ENCODE measurements at regions not wholly inside any gene's neighbourhood (a gene's known extent, or its start where the extent isn't known, plus 50 kb on each side); places are given as distances from the start of the nearest gene placed in this dataset.

DNA sequence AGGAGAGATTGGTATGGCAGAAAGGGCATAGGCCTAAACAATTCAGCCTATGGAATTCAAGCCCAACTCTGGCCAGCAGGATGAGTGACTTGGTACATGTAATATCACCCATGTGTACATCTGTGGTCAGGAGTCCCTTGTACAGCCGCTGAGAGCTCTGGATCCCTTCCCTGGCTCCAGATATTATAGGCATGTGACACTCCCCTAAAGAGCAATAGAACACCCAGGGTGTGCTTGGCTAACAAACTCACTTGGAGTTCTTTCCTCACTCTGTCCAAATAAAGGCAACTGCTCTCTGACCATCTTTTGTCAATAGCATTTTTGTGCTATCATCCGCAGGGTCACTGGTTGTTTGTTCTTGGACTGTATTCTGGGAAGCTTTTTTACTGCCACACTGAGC, 197.4 kb upstream of the NCKAP5 start:
- TF ChIP-seq, protein P1, sequence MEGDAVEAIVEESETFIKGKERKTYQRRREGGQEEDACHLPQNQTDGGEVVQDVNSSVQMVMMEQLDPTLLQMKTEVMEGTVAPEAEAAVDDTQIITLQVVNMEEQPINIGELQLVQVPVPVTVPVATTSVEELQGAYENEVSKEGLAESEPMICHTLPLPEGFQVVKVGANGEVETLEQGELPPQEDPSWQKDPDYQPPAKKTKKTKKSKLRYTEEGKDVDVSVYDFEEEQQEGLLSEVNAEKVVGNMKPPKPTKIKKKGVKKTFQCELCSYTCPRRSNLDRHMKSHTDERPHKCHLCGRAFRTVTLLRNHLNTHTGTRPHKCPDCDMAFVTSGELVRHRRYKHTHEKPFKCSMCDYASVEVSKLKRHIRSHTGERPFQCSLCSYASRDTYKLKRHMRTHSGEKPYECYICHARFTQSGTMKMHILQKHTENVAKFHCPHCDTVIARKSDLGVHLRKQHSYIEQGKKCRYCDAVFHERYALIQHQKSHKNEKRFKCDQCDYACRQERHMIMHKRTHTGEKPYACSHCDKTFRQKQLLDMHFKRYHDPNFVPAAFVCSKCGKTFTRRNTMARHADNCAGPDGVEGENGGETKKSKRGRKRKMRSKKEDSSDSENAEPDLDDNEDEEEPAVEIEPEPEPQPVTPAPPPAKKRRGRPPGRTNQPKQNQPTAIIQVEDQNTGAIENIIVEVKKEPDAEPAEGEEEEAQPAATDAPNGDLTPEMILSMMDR (IDR thresholded peaks at IDR 0.05; ENCODE audit: low read depth, low read length): no peak
- TF ChIP-seq EZH2phosphoT487 (IDR thresholded peaks at IDR 0.05; ENCODE audit: low read depth): no peak

Measured in OCI-LY3 (cell line).